Superior temporal gyrus (tissue), 1 donor: ENCODE measurements at regions not wholly inside any gene's neighbourhood (a gene's known extent, or its start where the extent isn't known, plus 50 kb on each side); places are given as distances from the start of the nearest gene placed in this dataset.
"Not testable (repeated sequence)": the region's sequence is repeated elsewhere in the genome, so short reads cannot be mapped to it uniquely, and the experiment has no call there.

ENCODE experiments used
- DNase-seq: peaks from one replicate; pipeline ENCODE4 v3.0.0-alpha.2; 2016; ENCODE audit errors: extremely low spot score

GRCh38 chr4:52511825-52512224 lies 147.3 kb downstream of the USP46 start:
- no peak for DNase-seq

DNA sequence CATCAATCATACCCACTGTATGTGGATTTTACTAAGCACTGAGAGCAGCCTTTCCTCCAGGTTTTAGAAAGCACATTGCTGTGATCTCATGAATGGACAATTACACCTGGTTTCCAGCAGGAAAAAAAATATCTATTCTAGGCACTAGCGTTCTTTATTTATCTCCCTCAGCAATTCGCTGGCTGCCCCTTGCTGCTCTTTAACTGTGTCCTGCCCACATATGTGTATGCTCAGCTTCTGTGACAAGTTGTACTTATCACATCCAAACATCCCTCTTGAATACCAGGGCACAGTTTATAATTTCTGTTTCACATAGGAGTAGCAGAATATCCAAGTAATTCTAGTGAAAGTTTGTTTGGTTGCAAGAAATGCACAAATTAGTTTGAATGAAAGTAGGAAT lies 146.8 kb downstream of the USP46 start:
- no peak for DNase-seq

DNA sequence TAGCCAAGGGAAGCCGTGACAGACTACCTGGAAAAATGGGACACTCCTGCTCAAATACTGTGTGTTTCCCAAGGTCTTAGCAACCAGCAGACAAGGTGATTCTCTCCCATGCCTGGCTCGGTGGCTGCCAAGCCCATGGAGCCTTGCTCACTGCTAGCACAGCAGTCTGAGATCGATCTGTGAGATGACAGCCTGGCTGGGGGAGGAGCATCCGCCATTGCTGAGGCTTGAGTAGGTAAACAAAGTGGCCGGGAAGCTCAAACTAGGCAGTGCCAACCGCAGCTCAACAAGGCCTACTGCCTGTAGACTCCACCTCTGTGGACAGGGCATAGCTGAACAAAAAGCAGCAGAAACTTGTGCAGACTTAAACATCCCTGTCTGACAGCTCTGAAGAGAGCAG lies 137.0 kb downstream of the USP46 start:
- not testable (repeated sequence) for DNase-seq

- DNase-seq = no peak
Measured at GRCh38 chr4:52529983-52530382, 129.1 kb downstream of the USP46 start.

- DNase-seq = no peak
Measured at GRCh38 chr4:52535793-52536192, 123.3 kb downstream of the USP46 start.
